ENCODE measurements at regions not wholly inside any gene's neighbourhood (a gene's known extent, or its start where the extent isn't known, plus 50 kb on each side); places are given as distances from the start of the nearest gene placed in this dataset.
"Not testable (repeated sequence)": the region's sequence is repeated elsewhere in the genome, so short reads cannot be mapped to it uniquely, and the experiment has no call there.

DNA sequence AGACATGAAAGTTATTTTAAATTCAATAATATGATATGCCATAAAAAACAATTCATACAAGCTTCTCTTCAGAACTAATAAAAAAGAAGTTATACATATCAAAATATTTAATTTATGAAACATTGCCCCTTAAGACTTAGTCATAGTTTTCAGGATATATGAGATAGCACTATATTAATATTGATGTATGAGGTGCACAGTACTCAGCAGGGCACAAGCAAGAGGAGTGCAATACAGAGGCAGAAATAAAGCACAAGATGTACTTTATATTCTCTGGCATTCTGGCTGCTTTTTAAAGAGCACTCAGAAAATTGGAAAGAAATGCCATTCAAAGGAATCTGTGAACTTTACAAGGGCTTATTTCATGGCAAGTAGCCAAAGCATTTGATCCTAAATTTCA is 274.9 kb downstream of the CPXCR1 start:
- no peak for DNase-seq (ENCODE audit: low read depth, low spot score)

DNA sequence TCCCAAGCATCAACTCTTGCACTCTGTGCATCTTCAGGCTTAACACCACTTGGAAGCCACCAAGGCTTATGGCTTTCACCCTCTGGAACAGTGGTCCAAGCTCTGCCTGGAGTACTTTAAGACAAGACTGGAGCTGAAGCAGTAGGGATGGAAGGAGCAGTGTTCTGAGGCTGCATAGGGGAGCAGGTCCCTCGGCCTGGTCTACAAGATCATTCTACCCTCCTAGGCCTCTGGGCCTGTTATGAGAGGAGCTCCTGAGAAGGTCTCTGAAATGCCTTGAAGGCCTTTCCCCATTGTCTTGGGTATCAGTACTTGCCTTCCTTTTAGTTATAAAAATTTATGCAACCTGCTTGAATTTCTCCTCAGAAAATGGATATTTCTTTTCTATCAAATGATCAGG is 286.7 kb downstream of the CPXCR1 start:
- DNase-seq (ENCODE audit: low read depth, low spot score) = no peak

DNA sequence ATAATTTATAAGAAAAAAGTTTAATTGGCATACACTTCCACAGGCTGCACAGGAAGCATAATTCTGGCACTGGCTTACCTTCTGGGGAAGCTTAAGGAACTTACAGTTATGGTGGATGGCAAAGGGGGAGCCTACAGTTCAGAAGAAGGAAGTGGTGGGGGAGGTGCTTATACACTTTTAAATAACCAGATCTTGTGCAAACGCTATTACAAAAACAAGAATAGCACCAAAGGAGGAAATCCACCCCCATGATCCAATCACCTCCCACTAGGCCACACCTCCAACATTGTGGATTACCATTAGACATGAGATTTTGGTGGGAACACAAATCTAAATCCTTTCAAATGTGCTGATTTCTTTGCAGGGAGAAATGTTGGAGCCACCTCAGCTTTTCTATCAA is 287.7 kb downstream of the CPXCR1 start:
- DNase-seq (ENCODE audit: low read depth, low spot score) = no peak

DNA sequence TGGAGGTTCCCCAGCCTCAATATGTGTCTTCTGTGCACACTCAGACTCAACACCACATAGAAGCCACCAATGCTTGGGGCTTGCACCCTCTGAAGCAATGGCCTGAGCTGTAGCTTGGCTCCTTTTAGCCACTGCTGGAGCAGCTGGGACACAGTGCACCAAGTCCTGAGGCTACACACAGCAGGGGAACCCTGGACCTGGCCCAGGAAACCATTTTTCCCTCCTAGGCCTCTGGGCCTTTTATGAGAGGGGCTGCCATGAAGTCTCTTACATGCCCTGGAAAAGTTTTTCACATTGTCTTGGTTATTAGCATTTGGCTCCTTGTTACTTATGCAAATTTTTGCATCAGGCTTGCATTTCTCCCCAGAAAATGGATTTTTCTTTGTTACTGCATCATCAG is 306.2 kb downstream of the CPXCR1 start:
- no peak for DNase-seq (ENCODE audit: low read depth, low spot score)

DNA sequence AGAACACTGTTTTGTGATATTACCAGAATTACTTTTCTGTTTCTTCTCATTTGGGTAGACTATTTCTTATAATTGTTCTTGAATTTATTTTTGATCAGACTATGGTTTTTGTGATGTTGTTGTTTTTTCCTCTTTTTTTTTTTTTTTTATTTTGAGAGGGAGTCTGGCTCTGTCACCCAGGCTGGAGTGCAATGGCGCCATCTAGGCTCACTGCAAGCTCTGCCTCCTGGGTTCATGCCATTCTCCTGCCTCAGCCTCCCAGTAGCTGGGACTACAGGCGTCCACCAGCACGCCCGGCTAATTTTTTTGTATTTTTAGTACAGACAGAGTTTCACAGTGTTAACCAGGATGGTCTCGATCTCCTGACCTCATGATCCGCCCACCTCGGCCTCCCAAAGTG is 352.6 kb downstream of the CPXCR1 start:
- not testable (repeated sequence) for DNase-seq (ENCODE audit: low read depth, low spot score)

DNA sequence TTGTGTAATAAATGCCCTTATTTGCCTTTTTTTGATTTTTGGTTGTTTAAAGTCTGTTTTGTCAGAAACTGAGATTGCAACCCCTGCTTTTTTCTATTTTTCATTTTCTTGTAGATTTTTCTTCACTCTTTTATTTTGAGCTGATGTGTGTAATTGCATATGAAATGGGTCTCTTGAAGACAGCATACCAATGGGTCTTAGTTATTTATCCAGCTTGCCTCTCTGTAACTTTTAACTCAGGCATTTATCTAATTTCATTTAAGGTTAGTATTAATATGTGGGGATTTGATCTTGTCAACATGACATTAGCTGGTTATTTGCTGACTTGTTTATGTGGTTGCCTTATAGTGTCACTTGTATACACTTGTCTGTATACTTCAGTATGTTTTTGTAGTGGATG is 378.0 kb downstream of the CPXCR1 start:
- DNase-seq (ENCODE audit: low read depth, low spot score) = no peak
